NCI-H345 treated with DMSO at 0.1 percent for 48 hours (cell line): ENCODE measurements at regions not wholly inside any gene's neighbourhood (a gene's known extent, or its start where the extent isn't known, plus 50 kb on each side); places are given as distances from the start of the nearest gene placed in this dataset.

Experiments used
- DNase-seq: peaks from one replicate; lab custom pipeline; 2025; ENCODE audit not compliant: unreplicated experiment; lab: John Stamatoyannopoulos, UW

DNA sequence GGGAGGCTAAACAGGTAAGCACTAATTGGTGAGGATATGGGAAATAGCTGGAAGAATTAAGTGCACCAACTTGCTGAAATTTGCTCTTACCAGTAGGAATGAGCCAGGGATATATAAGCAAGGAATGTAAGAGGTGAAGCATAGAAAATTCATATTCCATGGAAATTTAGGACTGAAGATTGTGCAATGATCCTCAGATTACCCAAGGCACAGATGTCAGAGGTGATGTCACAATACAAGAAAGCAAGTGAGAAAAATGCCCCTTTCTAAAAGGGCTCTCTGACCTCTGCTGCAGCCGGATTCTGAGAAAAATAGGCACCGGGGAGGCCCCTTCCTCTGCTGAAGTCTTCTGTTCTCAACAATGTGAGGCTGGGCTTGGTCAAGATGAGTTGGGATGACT lies 112.3 kb upstream of the ZNF678 start:
- DNase-seq, result no peak

DNA sequence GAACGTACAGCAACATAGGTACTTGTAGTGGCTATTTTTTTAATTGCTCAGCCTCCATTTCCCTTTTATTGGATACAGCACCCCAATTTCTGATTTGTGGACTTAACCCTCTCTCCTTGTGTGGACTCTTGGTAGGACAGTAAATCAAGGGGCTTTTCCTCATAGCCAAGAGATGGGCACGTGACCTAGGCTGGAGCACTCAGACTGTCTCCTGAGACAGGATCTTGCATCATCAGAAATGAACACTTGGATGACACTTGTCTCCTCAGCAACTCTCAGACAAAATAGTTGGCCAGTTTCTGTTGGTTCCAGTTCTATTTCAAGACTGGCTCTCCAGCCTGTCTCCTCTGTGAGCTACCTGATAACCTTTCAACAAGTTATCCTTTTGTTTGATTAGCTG lies 112.9 kb upstream of the ZNF678 start:
- DNase-seq, result no peak

DNA sequence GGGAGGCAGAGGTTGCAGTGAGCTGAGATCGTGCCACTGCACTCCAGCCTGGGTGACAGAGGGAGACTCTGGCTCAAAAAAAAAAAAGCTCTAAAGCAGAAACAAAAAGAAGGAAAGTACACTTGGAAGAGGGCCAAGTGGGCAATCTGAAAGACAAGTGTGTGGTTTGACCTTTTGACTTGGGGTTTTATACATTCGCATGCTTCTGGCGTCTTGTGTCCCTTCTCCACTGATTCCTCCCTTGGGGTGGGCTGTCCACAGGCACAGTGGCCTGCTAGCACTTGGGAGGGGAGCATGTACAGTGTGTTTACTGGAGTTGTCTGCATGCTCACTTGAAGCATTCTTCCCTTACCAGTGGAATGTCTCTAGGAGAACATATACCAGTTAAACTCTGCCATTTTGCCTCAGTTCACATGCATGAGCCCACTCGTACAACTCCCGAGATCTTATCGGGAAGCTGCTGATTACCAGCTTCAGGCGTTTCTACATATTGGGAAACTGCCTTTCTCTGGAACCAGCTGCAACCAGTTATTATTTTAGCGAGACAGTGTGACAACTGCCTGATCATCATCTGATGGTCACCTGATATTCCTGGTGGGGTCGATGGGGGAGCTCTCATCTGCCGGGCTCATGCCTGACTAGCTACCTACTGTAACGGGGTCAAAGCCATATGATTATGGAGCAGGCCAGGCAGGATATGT lies 113.5 kb upstream of the ZNF678 start:
- DNase-seq, result no peak

DNA sequence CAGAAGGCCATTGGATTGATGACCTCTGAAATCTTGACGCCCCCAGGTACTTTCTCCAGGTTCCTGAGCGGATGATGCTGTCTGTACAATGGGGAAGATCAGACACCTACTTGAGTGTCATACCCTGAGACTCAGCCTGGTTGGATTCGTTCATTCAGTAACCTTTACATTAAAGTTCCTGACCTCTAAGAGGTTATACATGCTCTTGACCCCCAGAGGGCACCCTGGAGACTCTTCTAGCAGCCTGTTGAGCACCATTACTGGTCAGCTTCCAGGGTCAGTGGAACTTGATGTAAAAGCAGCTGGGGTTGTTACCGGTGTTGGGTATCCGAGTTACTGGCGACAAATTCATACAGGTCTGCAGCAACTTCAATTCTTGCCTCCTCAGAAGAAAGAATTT lies 114.3 kb upstream of the ZNF678 start:
- DNase-seq, result no peak

DNA sequence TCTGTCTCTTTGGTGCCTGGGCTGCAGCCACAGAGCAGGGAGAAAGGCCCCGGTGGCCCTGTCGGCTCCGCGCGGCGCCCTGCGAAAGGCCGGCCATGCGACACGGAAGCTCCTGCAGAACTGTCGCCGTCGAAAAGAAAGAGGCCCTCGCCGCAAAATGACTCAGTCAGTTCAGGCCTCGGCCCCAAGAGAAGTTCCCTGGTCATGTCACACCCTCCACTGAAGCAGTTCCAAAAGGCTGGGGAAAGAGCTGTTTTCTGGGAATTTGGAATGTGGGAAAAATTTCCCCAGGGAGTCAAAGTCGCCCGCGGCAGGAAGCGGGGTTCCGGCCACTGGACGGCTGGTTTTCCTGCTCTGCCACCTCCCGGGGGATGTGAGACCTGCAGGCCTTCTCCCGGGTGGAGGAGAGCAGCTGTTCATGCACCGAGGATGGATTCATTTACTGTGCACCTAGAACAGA lies 115.8 kb upstream of the ZNF678 start:
- no peak for DNase-seq

DNA sequence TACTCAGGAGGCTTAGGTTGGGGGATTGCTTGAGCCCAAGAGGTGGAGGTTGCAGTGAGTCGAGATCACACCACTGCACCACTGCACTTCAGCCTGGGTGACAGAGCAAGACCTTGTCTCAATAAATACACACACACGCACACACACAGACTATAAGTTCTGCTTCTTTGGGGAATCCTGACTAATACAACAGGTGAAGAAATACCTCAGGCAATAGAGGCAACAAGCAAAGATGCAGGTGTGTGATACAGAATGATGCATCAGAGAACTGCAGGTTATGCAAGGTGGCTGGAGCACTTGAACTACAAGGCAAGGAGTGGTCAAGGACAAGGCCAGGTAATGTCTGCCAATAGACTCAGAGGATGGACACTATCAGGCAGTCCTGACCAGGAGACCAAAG lies 117.6 kb upstream of the ZNF678 start:
- no peak for DNase-seq

DNA sequence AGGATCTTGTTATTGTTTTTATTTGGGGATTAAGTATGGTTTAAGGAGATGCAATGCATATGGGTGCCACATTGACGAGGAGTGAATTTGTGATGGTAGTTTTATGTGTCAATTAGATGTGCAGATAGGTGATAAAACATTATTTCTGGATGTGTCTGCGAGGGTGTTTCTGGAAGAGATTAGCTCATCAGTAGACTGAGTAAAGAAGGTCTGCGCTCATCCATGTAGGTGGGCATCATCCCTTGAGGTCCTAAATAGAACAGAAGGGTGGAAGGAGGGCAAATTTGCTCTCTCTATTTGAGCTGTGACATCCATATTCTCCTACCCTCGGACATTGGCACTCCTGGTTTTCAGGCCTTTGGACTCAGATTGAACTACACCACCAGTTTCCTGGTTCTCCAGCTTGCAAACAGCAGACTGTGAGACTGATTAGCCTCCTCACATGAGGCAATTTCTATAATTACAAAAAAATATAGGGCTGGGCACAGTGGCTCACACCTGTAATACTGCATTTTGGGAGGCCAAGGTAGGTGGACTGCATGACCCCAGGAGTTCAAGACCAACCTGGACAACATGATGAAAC lies 118.2 kb upstream of the ZNF678 start:
- DNase-seq, result no peak

DNA sequence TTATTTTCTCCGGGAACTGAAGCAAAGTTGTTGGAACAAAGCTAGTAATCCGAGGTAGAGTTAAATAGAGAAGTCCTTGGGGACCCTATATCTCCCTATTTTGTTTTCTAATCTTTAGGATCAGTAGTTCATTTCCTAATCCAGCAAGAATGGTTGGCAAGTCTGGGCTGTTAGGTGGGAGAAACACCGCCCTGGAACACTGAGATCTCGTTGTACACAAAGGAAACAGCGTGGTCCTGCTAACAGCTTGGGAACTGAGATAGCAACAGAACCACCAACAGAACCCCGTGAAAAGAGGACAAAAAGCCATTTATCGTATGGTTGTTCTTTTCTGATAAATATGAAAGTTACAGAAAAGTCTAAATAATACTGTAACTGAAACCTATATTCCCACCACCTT lies 121.9 kb upstream of the CDC42BPA start:
- no peak for DNase-seq

DNA sequence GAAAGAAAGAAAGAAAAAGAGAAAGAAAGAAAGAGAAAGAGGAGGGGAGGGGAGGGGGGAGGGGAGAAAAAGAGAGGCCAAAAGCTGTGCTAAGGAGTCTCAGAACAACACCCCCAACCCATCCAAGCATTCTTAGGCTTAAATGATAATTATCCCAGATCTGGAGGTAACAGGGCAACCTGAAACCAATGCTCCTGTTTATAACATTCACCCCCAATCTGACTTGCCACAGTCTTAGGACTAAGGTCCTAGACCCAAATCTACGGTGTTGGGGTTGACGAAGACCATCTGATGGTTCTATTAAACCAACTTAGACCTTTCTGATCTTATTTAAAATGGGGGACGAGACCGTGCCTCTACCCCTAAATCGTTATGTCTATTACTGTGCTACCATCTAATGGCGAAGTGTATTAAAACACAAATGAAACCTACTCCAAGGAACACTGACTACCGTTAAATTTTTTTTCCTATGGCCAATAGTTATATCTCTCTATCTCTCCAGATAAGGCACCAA lies 119.3 kb upstream of the CDC42BPA start:
- peak; percentile 9 for DNase-seq

DNA sequence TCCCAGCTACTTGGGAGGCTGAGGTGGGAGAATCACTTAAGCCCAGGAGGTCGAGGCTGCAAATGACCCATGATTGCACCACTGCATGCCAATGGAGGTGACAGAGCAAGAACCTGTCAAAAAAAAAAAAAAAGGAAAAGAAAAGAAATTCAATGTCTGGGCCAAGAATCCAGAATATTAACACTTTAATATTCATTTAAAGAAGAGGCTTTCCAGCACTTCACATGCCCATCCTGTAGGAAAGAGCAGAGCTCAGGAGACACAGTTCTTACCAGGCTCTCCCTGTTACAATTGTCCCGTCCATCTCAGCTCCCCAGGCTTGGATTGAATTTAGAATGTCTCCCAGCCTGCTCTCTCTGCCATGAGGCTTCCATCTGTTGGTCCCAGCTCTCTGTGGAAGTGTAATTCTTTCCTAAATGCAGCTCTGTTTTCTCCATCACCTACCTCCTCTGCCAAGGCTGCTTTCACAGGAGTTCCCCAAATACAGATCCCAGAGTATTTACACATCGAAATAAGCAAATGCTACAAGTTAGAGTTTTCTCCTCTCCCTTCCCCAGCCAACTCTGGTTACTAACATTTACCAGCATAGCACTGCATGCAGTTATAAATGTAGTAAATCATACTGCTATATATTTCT lies 116.6 kb upstream of the CDC42BPA start:
- no peak for DNase-seq

DNA sequence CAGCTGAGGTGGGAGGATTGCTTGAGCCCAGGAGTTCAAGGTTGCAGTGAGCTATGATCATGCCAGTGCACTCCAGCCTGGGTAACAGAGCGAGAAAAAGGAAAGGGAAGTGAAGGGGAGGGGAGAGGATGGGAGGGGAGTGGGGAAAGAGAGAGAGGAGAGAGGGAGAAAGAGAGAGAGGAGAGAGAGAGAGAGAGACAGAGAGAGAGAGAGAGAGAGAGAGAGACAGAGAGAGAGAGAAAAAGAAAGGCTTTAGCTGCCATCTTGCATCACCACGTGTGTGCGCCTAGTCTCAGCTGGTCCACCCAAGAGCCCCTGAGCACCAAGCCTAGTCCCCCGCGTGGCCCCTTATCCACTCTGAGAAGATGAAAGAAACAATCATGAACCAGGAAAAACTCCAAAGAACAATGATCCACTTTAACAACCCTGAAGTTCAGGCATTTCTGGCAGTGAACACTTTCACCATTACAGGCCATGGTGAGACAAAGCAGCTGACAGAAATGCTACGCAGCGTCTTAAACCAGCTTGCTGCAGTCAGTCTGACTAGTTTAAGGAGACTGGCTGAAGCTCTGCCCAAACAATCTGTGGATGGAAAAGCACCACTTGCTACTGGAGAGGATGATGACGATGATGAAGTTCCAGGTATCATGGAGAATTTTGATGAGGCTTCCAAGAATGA lies 115.5 kb upstream of the CDC42BPA start:
- DNase-seq, result no peak

DNA sequence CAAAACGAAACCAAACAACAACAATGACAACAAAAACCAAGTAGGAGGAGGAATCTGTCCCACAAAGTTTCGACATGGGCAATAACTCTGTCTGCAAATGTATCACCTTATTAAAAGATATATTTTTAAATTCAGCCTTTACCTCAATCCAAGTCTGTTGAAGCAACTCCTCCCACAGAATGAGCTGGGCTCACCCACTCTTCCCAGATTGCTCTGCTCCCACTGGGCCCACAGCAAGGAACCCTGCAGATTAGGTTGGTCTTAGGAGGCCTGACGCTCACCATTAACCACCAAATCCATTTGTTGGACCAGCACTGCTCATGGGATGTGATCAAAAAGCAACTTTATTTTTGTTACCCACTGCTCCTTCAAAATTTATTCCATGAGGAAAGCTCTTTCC lies 114.7 kb upstream of the CDC42BPA start:
- no peak for DNase-seq

DNA sequence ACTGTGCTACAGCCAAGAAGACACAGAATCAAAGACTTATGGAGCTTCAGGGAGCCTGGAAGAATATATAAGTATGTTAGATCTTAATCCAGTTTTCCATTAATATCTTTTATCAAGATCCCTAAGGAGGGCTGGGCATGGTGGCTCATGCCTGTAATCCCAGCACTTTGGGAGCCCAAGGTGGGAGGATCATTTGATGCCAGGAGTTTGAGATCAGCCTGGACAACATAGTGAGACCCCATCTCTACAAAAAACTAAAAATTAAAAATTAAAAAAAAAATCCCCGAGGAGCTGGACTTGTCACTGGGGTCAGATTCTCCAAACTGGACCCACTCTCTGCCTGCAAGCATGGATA lies 113.9 kb upstream of the CDC42BPA start:
- no peak for DNase-seq

DNA sequence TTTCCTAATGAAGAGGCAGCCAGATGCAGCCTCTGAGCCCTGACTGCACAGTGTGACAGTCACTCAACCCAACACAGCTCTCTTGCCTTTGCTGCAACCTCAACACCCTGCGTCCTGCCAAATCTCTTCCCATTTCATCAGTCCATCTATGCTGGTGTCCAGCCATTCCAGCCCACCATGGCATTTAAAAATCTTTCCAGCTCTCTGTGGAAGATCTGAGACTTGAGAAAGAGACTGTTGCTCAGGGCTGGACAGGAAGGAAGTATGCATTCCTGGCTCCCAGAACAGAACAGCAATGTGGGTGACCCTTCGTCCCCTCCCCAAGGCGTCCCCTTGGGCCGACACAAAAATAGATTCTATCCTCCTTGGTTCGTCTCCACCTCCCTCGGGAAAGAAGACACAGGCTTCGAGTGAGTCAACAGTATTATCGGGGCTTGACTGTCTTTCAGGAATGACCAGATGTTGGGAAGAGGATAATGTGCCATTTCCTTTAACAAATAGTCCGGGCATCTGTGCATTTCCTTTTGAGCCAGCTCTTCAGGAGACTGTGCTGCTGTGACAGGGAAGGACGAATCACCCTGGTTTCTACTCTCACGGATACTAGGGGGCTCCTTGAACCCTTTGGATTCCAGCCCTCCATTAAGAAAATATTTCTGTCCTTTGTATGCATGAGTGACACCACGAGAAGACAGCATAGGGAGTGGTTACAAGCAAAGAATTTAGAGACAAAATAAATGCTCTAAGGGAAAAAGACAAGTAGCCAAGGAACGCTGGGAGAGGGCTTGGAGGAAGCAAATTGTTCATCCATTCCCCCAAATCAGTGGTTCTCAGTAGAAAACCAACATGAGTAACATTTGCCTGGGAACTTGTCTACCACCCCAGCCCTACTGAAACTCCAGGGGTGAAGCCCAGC lies 111.4 kb upstream of the CDC42BPA start:
- DNase-seq, result no peak

DNA sequence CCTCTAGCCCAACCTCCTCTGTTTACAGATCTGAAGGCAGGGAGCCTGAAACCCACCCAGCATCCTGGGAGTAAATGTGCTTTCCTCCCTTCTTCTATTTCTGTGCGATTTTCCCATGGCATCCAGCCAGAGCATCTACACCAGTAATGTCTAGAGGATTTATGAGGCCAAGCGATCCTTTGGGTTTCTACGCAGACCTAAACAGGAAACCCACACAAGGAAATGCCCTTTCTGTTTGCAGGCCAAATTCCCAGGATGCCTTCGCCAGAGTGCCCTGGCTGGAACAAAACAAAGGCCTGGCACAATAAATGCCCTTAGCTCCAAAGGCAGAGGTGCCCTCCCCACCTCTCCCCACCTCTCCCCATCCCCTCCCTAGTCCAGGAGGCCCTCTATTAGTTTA lies 110.5 kb upstream of the CDC42BPA start:
- no peak for DNase-seq

DNA sequence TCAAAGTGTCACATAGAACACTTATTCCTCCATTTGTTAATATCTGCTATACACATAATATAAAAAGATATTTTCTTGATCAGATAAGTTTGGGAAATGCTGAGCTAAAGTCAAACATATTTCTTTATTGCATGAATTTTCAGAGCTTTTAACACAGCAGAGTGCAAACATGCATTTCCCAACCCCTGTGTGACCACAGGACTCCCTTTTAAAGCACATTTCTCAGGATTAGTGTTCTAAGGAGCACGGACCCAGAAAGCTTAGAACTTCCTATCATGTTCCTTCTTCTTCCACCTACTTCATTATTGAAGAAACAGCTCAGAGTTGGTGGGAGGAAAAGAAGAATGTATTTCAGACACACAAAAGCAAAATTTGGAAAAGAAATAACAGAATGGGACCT lies 109.1 kb upstream of the CDC42BPA start:
- no peak for DNase-seq

DNA sequence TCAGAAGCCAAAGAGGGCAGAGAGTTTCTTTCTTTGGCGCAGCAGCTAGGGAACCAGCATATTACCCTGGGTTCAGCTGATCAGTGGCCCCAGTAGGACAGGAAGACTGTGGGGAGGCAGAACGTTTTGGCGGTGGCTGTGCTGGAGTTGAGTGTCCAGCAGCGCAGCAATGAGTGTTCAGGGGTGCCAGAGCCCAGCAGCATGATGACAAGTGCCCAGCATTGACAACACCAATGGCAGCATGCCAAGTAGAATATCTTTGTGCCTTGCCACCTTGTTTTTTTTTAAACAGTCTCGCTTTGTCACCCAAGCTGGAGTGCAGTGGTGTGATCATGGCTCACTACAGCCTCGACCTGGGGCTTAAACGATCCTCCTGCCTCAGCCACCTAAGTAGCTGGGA lies 106.7 kb upstream of the CDC42BPA start:
- no peak for DNase-seq

DNA sequence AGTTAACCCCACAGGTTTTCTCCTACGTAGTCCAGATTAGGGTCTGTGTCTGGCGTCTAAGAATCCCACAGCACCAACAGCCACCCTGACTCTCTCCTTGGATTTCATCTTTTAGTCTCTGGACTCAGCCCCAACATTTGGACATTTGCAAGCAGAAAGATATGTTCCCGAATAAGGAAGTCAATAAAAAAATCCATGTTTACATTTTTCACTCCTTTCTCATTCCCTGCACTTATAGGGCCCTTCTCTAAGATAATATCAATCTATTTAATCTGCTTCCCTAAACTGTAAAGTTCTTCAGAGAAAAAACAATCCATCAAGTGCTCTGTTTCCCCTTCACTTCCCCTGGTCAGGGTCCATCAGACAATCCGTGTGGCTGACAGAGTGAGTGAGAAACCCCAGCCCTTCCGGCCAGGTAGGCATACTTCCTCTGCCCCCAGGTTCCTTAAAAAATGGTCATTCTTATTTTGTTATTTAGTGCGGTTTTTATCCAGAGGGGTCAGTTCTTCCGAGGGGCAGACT lies 105.9 kb upstream of the CDC42BPA start:
- DNase-seq, result no peak

DNA sequence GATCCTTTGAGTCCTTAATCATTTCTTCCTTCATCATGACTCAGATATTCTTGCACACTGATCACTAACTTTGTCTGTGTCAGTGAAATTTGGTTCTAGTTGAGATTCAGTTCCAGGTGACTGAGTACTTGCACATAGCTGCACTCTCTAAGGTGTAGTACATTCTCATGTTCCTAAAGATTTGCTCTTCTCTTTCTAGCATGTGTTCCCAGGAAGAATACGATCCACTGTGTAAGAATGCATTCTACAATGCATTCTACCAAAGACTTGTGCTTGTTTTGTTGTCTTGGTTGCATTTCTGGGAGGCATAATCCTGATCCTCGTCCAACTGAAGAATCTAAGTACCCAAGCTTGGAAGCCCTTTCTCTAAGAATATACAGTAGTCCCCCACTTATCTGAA lies 104.3 kb upstream of the CDC42BPA start:
- no peak for DNase-seq

DNA sequence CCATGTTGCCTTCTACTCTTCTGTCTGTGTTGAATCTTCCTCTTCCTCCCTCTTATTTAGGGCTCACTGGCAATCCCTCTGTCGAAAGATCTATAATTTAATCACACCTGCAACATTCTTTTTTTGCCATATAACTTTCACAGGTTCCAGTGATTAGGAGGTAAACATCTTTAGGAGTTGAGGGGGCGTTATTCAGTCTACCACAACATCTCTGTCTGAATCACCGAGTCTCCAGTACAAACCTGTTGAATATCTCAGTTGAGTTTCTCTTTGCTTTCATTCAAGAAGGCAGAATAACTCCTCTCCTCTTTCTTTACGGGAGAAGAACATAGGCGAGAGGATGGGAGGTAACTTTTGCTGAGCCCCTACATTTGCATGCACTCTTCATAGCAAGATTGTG lies 101.9 kb upstream of the CDC42BPA start:
- no peak for DNase-seq
